NCI-H345 treated with DMSO at 0.1 percent for 48 hours (cell line): ENCODE measurements at regions not wholly inside any gene's neighbourhood (a gene's known extent, or its start where the extent isn't known, plus 50 kb on each side); places are given as distances from the start of the nearest gene placed in this dataset.
"Not testable (repeated sequence)": the region's sequence is repeated elsewhere in the genome, so short reads cannot be mapped to it uniquely, and the experiment has no call there.

ENCODE experiments used
- DNase-seq: peaks from one replicate; lab custom pipeline; 2025; ENCODE audit not compliant: unreplicated experiment; lab: John Stamatoyannopoulos, UW

DNA sequence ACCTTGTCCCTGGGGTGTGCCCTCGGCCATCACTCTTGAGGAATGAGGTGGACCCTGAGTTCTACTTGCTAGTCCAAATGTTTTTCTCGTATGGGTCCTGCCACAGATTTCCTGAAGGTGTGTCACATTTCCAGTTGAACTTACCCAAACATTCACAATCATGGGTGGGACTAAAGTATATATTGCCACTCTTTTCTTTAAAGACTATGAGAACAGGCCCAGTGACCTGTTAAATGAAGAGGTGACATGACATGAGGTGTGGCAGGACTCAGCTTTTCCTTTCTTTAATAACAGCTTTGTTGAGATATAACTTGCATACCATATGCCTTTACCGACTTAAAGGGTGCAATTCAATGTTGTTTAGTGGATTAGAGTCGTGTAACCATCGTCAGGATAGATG, 177.2 kb upstream of the EXOC2 start:
- no peak for DNase-seq

- no peak for DNase-seq
Observed at GRCh38 chr6:868201-868600, 175.3 kb upstream of the EXOC2 start.

DNA sequence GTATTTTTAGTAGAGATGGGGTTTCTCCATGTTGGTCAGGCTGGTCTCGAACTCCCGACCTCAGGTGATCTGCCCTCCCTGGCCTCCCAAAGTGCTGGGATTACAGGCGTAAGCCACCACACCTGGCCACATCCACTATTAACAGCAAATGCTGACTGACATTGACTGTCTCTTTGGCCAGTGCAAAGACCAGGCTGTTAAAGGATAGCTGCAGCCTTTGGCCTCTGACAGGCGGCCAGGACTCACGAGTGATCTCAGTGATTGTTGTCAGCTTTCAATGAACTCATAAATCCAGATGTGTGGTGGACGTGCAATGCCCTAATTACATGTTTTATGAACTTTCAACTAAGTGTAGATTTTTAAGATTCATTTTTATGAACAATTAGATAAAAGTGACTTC, 174.4 kb upstream of the EXOC2 start:
- DNase-seq = no peak

DNA sequence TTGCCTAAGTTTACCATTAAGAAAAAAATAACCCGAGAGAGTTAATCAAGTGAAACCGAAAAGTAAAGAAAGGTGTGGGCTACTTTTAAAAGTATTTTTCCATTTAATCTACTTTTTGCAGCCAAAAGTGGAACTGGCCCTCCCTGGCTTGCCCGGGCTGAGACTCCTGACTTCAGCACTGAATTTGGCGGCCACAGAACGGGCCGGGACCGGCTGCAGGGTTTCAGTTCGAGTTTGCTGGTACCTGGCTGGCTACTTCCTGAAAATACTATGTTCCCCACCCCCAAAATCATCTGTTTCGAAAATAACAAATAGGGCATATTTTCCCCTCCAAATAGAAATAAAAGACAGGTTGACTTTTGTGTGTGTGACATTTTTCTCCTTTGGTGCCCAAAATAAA, 173.4 kb upstream of the EXOC2 start:
- no peak for DNase-seq

DNA sequence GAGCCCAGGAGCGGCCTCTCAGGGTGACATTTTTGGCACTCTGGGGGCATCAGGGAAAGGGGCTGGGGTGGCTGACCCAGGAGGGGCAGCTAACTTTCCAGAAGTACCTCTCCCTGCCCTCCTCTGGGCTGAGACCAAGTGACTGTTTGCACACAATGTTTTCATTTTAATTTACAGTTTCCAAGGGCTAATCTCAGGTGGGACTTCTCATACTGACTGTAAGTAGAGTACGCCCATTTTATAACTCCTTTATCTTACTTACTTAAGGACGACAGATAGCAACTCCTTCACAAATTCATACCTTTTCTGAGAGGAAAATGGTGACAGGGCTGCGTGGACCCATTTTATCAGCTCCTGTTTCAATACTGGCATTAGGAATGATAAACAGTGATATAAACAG, 172.9 kb upstream of the EXOC2 start:
- DNase-seq = no peak

DNA sequence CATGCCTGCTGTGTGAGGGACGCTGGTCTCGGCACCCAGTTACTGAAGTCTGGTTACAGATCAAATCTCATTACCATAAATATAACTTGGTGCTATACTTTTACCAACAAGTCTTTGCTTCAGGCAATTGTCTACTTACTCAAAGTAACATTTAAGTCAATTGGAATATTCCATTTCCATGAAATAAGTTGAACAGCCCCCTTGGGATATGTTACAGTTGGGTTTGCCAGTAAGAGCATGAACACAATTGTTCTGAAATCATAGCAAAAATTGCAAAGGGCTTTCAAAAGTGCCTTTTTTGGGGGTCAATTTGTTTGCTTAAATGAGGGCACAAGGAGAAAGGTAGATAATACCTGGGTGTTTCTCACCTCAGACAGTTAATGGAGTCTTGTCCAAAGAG, 170.9 kb upstream of the EXOC2 start:
- no peak for DNase-seq

DNA sequence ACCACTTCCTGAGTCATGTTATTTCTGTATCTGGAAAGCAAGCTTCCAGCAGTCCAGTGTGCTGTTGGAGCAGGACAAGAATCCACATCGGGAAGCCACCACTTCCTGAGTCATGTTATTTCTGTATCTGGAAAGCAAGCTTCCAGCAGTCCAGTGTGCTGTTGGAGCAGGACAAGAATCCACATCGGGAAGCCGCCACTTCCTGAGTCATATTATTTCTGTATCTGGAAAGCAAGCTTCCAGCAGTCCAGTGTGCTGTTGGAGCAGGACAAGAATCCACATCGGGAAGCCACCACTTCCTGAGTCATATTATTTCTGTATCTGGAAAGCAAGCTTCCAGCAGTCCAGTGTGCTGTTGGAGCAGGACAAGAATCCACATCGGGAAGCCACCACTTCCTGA, 170.2 kb upstream of the EXOC2 start:
- not testable (repeated sequence) for DNase-seq

DNA sequence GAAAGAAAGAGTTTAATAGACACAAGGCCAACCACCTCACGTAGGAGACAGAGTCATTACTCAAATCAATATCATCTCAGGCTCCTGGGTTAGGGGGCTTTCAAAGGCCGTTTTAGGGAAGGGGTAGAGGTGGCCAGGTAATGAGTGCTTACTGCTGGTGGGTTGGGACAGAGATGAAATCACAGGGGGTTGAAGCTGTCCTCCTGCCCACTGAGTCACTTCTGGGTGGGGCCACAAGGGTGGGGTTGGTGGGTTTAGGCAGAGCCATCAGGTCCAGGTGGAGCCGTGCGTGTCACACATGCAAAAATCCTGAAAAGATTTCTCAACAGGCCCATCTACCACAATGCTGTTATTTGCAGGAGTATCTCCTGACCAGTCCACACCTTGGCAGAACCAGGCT, 167.0 kb upstream of the EXOC2 start:
- no peak for DNase-seq

GRCh38 chr6:854406-855118, 161.6 kb upstream of the EXOC2 start:
- DNase-seq = no peak

DNA sequence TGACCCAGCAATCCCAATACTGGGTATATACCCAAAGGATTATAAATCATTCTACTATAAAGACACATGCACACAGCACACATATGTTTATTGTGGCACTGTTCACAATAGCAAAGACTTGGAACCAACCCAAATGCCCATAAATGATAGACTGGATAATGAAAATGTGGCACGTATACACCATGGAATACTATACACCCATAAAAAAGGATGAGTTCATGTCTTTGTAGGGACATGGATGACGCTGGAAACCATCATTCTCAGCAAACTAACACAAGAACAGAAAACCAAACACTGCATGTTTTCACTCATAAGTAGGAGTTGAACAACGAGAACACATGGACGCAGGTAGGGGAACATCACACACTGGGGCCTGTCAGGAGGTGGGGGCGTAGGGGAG, 159.3 kb upstream of the EXOC2 start:
- DNase-seq = not testable (repeated sequence)

DNA sequence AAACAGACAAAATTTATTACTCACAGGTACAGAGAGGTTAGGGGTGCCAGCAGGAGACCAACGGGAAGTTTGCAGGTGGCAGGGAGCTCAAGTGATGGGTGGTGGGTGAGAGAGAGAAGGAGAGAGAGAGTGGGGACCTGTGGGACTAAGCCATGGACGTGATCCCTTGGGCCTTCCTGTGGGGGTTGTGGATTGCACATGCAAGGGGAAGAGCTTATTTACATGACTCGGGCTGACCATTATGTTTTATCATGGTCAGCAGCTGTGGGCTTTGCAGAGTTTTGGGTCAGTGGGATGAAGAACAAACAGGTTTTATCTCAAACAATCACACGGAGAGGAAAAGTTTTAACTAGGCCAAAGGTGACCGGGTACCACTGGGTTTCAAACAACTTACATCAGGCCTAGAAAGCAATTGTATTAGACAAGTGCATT, 156.2 kb upstream of the EXOC2 start:
- DNase-seq = no peak

- no peak for DNase-seq
Observed at GRCh38 chr6:845566-845965, 152.6 kb upstream of the EXOC2 start.

DNA sequence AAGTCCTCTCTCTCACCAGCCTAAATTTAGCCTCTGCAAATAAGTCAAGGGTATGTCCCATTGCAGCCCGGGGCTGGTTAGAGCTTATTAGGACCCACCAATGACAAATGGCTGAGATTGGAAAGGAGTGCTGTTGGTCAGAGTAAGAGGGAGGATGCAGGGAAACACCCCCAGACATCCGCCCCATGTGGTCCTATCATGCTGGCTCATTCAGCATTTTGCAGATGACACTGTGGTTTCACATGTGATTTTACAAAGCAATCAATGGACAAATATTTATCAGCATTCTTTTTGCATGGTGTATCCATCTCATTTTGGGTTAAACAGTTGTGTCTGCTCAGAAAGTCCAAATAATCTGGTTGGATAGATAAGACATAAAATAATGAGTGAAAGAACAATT, 152.2 kb upstream of the EXOC2 start:
- DNase-seq = no peak

DNA sequence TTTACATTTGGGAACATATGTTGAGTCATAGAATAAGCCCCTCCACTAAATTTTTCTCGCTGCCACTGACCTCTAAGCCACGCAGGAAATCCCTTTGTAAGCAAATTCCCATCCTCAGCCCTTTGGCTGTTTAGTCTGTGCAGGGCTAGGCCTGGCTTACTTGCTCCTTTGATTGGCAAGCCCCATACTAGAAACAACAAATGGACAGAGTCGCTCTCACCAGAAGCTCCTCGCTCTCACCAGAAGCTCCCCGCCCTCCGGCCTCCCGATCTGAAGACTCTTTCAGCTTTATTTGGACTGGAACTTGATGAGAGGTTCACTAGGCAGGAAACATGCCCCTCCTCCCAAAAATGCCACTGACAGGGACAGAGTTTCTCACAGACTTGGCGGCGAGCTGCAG, 149.2 kb upstream of the EXOC2 start:
- no peak for DNase-seq

DNA sequence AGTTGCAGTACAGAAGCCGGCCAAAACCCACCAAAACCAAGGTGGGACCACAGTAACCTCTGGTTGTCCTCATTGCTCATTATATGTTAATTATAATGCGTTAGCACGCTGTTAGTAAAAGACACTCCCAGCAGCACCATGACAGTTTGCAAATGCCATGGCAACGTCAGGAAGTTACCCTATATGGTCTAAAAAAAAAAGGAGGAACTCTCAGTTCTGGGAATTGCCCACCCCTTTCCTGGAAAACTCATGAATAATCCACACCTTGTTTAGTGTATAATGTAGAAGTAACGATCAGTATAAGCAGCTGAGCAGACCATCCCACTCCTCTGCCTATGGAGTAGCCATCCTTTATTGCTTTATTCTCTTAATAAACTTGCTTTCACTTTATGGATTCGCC, 148.6 kb upstream of the EXOC2 start:
- no peak for DNase-seq

- DNase-seq = no peak
Observed at GRCh38 chr6:839201-839600, 146.3 kb upstream of the EXOC2 start.

DNA sequence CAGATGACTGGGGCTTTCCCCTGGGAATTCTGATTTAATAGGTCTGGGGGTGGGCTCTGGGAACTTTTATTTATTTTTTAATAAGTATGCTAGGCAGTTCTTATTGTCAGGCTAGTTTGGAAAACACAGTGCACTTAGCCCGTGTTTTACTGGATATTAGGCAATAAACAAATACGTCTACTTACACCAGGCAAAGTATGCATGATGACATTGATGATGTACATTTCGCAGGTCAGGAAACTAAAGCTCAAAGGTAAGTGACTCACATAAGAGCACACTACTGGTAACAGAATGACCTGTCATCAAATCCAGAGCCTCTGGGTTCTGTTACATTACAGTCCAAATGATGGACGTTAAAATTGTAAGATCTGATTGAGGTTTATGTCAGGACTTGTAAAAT, 144.4 kb upstream of the EXOC2 start:
- DNase-seq = no peak

DNA sequence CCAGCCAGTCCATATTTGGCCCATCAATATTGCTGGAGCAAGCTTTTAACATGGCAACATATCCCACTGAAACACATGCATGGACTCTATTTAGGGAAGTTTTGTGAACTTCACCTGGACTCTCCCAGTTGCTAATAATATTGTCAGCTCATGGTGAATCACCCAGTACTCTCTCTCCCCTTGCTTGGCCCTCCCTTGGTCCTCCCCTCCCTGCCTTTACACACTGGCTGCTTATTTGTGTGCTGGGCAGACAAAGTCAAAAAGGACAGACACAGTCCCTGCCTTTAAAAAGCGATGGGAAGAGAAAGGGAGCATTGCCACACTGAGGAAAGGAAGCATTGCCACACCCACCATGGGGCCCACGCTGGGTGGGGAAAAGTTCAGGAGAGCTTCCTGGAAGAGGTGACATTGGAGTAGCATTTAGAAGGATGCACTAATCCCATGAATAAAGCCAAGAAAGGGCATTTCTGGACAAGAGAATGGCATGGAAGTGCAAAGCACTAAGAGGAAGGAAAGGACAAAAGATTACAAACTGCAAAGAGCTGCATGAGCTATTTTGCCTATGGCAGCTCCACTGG, 143.4 kb upstream of the EXOC2 start:
- DNase-seq = no peak

DNA sequence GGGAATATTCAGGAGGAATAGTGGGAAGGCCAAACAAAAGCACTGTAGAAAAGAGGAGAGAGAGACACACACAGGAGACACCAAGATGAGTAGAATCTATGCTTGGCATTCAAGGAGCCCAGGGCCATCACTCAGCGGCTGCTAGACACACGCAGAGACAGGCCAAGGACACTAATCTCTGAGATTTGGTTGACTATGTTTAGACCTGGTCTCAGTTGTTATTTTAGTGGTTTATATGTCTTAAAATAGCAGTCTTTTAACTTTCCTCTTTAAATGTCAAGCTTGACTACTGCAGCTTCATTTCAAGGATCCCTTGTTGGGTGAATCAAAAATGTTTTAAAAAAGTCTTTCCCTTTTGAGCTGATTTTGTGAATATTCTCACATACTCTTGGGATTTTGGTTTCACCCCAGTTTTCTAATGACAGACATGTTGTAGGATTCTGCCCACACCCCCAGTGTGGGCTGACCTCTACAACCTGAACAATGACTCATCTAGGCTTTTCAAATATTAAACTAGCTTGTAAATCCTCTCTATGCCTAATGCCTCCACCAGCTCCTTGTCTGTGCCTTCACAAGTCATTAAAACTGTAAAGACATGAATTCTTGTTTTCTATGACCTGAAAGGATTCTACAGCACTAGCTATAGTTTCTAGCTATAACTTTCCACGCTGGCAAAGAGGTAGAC, 142.7 kb upstream of the EXOC2 start:
- no peak for DNase-seq

- no peak for DNase-seq
Observed at GRCh38 chr6:834866-835265, 141.9 kb upstream of the EXOC2 start.

DNA sequence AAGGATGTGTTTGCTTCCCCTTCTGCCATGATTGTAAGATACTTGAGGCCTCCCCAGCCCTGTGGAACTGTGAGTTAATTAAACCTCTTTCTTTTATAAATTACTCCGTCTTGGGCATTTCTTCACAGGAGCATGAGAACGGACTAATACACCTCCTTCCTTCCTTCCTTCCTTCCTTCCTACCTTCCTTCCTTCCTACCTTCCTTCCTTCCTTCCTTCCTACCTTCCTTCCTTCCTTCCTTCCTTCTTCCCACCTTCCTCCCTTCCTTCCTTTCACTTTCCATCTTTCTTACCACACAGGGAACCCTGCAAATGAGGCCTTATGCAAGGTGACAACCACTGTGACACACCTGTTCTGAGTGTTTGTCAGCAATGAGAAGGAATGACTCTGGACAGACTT, 141.3 kb upstream of the EXOC2 start:
- no peak for DNase-seq

DNA sequence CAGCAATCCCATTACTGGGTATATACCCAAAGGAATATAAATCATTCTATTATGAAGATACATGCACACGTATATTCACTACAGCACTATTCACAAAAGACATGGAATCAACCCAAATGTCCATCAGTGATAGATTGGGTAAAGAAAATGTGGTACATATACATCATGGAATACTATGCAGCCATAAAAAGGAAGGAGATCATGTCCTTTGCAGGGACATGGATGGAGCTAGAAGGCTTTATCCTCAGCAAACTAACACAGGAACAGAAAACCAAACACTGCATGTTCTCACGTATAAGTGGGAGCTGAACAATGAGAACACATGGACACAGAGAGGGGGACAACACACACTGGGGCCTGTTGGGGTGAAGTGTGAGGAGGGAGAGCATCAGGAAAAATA, 139.9 kb upstream of the EXOC2 start:
- DNase-seq = not testable (repeated sequence)
